RPMI7951 (cell line): ENCODE measurements at regions not wholly inside any gene's neighbourhood (a gene's known extent, or its start where the extent isn't known, plus 50 kb on each side); places are given as distances from the start of the nearest gene placed in this dataset.
"Not testable (repeated sequence)": the region's sequence is repeated elsewhere in the genome, so short reads cannot be mapped to it uniquely, and the experiment has no call there.

ENCODE experiments used
- DNase-seq: peaks from one replicate; pipeline ENCODE4 v3.0.0-alpha.2; 2012; ENCODE audit warnings: low read depth

DNA sequence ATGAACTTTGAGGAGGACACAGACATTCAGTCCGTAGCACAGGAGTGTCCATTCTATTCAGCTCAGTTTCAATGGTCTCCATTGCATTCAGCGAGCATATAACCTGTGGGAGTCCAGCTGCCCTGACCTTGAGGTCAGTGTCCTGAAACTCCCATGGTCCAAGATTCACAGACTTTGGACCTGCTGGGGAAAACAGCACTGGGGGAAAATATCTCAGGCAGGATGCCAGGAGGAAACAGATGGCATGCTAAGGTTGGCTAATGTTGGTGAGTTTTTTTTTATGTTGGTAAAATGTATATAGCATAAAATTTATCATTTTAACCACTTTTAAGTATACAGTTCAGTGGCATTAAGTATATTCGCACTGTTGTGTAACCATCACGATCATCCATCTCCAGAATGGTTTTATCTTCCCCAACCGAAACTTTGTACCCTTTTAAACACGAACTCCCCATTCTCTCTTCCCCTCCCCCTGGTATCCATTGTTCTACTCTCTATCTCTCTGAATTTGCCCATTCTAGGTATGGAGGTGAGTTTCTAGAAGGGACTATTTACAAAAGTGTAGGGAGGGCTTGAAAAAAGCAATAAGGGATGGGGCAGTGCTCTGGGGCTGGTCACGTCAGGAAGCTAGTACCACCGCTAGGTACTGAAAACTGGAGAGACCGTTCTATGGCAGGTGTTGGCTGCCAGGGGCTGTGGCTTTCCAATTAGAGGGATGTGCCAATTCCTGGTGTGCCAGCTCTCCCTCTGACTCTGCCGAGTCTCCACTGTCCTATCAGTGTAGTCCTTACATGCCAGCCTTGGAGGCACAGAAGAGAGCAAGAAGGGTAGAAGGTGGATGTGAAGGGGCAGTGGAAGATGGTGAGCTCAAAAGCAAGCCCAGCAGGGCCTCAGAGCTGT is 85.3 kb downstream of the FOXD2 start:
- DNase-seq = no peak

DNA sequence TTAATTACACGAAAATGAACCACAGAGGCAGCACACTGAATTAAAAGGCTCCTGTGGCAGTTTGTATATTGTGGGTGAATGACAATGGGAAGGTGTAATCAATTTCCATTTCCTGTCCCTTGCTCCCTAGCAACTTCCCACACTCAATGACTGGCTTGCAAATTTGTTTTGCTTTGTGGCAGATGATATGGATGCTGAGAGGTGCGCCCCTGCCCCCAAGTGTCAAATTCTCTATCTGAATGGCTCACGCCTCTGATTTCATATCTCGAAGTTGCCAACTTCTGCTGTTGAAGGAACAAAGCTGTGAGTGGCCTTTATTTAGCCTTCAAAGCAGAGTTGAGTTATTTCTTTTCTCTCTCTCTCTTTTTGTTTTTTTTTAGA is 86.0 kb downstream of the FOXD2 start:
- DNase-seq = no peak

DNA sequence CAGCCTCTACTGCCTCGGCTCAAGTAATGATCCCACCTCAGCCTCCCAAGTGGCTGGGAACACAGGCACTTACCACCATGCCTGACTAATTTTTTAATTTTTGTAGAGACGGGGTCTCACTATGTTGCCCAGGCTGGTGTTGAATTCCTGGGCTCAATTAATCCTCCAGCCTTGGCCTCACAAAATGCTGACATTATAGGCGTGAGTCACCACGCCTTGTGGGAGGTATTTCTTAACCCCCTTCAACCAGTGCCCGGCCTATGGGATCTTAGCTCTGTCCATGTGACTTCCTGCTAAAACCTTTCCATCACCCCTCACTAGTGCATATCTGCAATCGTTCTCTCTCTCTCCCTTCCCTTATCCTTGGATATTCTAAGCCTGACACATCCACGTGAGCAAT is 86.4 kb downstream of the FOXD2 start:
- DNase-seq = no peak

DNA sequence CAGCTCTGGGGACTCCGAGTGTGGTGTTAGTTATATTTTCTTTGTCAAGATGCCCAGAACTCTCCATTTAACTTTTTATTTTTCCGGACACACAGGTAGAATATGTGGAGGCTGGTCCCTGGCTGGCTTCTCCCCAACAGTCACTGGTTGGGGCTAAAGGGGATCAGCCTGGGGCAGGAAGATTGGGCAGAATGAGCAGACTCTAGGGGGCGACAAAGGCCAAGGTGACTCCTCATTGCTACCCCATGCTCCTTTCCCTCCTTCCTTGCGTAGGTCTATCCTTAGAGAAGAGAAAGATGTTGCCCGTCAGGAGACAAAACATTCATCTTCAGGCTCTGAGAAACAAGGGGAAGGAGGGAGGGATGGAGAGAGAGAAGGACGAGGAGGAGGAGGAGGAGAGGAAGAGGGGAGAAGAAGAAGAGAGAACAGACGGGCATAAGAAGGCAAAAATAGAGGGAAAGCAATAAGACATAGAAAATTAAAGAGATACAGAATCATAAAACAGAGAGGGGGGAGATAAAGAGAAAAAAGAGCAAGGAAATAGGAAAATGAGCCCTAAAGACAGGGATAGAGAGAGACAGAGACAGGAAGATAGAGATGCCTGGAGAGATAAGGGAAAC is 89.9 kb downstream of the FOXD2 start:
- no peak for DNase-seq

DNA sequence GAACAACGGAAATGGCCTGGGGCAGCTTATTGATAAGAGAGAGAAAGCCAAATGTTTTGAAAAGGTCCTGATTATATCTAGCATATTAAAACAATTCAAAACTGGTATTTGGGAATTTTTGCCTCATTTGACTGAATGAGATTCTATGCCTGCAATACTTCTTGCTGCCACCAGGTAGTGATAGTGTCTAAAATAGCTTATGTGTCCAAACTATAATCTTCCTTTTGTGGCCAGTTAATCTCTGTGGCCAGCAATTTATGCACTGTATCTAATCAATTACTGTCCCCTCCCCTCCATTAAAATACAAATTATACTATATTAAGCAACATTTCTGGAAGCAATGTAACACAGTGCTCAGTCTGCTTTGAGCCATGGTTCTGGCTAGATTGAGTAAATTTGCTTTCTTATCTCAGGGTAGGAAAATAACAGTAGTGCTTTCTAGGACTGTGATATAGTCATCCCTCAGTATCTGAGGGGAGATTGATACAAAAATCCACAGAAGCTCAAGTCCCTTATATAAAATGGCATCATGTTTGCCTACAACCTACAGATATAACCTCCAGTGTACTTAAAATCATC is 91.8 kb downstream of the FOXD2 start:
- DNase-seq = no peak

DNA sequence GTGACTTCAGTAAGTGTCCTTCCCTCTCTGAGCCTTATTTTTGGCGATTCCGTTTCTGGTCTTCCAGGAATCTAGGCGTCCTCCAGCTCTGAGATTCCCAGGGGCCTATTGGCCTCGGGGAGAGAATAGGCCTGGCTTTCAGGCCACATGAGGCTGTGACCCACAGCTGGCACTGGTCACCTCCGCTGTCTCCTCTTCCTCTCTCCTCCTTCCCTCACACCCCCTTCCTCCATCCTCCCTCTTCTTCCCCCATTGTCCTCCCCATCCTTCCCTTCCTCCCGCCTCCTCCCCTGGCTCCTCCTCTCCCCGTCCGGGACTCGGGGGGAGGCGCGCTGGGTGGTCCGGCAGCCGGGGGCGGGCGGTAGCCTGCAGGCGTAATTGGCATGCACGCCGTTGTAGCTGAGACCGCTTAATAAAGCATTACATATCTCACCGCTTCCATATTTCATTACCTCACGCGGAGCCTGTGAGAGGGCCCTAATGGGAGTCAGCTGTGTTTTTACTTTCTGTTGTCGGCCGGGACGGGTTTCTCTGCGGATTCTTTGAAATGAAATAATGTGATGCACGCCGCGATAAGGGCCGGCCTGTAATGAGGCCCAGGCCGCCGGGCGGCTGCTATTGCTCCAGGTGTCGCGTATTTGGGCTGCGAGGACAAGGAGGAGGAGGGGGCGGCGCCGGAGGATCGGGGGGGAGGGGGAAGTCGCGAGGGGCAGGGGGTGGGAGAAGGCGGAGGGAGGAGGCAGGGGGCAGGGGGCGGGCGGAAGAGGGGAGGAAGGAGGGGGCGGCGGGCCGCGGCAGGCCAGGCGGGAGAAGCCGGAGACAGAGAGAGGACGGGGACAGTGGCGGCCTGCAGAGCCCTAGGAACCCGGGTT is 95.3 kb downstream of the FOXD2 start:
- DNase-seq = peak; percentile 86

DNA sequence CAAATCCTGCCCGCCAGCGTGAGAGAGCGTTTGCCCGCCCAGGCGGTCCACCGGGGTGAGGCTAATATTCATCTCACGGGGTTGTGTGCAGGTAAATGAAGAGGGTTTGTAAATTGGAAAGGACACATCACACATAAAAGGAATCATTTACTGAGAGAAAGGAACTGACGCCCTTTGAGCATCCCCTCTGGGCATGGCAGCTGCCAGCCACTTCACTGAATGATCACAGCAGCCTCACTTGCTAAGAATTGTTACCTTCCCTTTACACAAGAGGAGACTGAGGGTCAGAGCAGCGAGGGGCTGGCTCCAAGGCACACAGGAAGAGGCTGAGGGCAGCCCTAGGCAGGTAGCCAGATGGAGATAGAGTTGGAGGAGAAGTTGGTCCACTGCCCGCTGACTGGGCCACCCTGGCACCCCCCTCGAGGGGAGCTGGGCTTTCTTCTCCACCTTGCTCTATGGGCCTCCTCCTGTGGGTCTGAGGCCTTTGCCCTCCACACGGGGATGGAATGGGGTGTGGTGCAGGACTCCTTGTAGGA is 96.0 kb downstream of the FOXD2 start:
- DNase-seq = peak; percentile 12

DNA sequence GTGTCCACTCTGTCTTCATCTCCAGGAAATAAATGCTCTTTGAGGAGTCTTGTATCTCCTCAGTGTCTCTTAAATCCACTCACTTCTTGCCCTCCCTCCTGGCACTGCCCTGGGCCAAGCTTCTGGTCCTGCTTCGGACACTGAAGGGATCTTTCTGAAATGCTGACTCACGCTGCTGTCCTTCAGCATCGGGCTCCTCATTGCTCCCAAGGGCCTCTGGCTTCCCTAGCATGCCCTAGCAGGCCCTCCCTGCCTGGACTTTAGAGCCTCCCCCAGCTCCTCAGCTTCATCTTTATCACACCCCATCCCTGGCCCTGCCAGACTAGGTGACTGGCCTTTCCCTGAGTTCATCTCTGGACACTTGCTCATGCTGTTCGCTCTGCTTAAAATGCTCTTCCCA is 96.6 kb downstream of the FOXD2 start:
- DNase-seq = peak; percentile 53

DNA sequence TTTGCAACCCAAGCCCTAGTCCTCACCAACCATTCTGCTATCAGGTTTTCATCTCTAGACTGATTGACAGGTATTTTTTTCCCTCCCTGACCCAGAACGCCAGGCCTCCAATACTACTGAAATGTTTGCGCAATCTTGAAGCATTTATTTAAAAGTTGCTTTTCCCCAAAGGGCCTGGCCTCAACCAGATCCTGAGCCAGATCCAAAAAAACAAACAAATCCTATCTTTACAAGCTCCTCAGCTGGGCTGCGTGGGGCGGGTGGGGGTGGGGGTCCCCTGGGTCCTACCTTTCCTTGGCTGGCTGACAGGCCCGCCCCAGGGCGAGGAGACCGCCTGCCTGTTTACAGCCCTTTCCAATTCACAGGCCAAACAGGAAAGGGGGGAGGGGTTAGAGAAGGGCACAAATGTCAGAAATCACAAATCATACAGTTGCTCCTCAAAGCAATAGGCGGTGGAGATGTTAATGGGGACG is 98.8 kb downstream of the FOXD2 start:
- DNase-seq = no peak

DNA sequence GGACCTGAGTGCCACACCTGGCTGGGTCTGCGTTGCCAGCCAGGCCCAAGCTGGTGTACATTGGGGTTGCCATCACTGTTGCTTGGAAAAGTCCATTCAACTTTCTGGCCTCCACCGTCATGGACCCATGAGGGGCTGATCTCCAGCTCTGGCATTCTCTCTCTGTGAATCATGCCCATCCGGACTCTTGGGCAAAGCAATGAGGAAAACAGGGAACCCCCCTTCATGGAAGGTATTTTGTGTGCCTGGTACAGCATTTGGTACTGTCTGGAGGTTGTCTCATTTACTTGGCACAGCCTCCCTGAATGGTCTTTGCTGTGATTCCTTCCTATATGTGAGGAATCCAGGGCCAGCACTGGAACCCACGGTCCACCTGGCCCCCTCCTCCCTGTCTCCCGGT is 99.4 kb downstream of the FOXD2 start:
- no peak for DNase-seq

DNA sequence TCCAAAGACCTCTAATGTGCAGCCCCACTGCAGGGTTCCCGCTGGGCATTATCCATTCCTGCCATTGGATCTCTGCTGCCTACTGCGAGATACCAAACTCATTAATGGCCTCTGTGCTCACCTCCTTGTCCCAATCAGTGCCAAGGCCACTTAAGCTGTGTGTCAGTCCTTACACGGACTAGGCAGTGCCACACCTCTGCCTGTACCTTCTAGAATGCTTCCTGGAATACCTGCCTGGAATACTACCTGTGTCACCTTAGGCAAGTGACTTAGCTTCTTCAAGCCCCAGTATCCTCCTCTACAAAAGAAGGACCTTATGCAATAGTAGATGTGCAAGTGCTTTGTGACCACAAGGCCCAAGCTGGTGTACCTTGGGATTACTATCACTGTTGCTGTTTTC is 100.1 kb downstream of the FOXD2 start:
- DNase-seq = no peak

DNA sequence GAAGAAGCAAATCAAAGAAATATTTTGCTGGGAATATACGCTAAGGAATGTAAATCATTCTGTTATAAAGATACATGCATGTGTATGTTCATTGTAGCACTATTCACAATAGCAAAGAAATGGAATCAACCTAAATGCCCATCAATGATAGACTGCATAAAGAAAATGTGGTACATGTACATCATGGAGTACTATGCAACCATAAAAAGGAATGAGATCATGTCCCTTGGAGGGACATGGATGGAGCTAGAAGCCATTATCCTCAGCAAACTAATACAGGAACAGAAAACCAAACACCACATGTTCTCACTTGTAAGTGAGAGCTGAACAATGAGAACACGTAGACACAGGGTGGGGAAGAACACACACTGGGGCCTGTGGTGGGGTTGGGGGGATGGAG is 100.7 kb downstream of the FOXD2 start:
- DNase-seq = not testable (repeated sequence)

DNA sequence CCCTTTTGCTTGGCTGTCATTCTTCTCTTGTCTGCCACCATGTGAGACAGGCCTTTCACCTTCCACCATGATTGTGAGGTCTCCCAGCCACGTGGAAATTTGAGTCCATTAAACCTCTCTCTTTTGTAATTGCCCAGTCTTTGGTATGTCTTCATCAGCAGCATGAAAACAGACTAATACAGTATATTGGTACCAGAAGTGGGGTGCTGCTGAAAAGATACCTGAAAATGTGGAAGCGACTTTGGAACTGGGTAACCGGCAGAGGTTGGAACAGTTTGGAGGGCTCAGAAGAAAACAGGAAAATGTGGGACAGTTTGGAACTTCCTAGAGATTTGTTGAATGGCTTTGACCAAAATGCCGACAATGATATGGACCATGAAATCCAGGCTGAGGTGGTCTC is 103.9 kb downstream of the FOXD2 start:
- DNase-seq = not testable (repeated sequence)

DNA sequence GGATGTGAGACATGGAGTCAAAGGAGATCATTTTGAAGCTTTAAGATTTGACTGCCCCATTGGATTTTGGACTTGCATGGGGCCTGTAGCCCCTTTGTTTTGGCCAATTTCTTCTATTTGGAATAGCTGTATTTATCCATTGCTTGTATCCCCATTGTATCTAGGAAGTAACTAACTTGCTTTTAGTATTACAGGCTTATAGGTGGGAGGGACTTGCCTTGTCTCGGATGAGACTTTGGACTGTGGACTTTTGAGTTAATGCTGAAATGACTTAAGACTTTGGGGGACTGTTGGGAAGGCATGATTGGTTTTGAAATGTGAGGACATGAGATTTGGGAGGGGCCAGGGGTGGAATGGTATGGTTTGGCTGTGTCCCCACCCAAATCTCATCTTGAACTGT is 105.2 kb downstream of the FOXD2 start:
- not testable (repeated sequence) for DNase-seq

DNA sequence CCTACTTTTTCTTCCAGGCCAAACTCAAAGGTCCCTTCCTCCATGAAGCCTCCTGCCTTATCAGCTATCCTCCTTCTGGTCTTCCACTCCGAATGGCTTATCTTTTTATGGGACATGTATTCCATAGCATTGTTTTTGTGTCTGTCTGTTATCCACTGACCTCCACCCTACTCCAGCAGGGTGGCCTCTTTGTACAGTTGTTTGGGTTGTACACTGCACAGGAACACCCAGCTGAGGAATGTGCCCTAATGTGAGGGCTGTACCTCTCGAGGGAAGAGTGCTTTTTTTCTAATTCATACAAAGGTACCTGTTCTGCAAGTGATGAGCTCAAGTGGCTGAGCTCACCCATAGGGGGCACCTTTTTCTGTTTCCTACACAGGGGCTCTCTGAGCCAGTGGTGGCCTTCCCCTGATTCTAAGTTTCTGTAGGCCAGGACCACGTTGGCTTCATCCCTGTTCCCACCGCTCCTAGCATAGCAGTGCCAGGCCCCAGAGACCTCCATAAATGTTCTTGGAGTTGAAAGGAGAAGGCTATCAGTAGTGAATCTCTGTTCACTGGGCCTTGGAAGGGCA is 108.2 kb downstream of the FOXD2 start:
- DNase-seq = no peak

DNA sequence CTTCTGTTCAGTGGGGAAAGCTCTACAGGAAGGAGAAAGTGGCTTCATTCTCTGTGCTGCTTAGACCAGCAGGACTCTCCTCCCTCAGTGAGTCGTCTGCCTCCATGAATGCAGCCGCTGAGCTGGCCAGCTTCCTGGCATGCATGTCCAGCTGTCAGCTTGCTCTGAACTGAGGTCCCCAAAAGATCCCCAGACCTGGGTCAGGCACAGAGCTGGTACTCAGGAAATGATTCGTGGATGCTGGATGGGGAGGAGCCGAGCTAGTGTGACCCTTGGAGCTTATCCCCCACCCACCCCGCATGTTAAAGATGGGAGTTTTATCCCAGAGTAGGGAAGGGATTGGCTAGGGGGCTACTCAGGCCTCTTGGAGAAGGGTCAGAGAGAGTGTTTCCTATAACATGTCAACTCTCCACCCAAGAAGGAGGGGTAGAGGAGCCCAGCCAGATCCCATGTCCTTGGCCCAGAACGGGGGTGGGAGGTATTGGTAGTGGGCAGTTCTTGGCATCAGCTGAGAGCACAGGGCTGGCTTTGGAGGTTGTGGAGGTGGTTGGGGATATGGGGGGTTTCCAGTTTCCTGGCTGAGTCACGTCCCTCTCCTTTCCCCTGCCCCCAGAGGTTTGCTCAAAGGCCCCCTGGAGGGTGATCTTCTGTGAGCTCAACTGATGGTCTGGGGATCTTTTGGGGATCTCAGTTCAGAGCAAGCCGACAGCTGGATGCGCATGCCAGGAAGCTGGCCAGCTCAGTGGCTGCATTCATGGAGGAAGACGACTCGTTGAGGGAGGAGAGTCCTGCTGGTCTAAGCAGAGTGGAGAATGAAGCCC is 110.1 kb downstream of the FOXD2 start:
- no peak for DNase-seq

DNA sequence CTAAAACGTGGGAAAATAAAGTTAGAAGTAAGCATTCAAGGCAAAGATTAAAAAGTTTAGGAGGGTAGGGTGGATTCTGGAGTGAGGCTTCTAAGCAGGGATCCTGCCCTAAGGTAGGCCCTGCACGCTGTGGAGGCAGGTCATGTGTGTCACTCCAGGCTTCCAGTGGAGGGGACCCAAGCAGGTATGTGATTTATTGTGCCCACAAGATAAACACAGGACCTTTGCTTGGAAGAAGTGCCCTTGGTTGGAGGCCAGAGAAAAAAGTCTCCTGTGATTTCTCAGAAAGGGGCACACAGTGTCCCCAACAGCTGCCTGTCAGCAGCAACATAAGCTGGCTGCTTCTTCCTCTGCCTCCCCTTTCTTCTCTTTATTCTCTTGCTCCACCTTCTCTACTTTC is 110.8 kb downstream of the FOXD2 start:
- DNase-seq = no peak

DNA sequence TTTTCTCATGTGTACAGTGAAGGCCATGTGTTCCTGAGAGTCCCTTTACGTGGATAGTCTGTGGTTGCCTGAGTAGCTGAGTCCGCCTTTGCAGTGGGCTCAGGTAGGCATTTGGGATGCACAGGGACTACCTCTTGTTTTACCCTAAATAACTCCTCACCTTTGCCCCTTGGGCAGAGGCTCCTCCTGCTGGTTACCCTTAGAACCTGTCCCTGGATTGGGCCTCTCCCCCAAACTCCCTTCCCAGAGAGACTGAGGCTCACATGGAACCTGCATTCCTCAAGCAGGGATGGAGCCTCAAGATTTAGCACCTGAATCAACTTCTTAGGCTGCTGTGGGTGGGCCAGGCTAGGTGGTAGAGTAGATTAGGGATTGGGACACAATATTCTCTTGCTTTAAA is 111.7 kb downstream of the FOXD2 start:
- no peak for DNase-seq

DNA sequence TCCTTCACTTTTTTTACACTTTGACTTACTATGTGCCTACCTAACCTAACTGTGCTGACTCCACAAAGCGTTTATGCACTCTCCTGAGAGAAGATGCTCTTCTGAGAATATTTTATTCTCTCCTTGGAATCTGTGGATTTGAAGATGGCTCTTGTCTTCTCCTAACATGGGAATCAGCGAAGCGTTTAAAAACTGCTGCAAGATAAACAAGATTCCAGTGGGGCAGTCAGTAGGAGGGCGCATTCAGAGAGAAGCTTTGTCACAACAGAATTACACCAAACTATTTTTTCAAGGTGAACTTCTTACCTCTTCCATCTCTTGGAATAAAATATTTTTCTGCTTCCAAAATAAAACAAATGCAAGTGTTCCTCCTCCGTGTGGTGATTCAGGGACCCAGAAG is 113.1 kb downstream of the FOXD2 start:
- no peak for DNase-seq

DNA sequence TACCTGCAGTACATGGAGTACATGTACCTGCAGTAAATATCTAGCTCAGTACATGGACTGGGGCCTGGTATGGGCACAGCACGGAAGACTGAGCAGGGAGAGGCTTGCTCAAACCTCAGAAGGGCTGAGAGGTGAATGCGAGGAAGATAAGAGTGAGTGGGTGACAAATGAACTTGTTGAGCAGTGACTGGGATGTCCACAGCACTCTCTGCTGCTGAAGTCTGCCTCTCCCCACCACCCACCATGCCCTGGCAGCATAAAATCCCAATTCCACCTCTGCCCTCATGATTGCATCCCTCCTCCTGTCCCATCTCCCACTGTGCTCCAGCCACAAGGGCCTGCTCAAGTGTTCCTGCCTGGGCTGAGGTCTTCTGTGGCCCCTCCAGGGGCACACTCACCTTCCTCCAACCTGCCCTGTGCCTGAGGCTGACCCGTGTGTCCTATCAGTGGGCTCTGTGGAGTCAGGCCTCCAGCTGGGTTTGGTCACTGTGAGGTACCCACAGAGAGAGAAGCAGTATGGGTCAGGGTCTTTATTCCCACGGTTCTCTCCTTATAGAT is 114.2 kb downstream of the FOXD2 start:
- no peak for DNase-seq
